ENCODE measurements at regions not wholly inside any gene's neighbourhood (a gene's known extent, or its start where the extent isn't known, plus 50 kb on each side); places are given as distances from the start of the nearest gene placed in this dataset.

DNA sequence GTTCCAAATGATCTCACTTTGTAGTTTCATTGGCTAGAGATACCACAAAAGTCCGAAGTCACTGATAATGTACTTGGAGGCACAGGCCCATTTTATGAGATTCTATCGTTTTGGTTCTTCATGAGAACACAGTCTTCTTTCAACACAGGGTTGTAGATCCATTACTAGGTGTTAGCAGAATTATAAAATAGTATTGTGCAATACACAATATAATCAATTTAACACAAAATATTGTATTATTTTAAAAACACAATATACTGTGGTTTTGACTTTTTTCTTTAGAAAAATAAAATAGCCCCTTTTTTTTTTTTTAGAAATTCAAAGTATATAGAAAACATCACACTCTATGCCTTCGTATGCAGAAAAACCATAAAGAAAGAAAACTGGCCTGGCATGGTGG lies 138.6 kb upstream of the TSC22D2 start:
- no peak for TF ChIP-seq RAD21 (conservative IDR thresholded peaks at IDR 0.05 in 1 of 2, IDR thresholded peaks at IDR 0.05 in 1 of 2)
- TF ChIP-seq ZFP36 (IDR thresholded peaks at IDR 0.05; ENCODE audit: borderline replicate concordance, partially characterized antibody), result no peak
- no peak for TF ChIP-seq ZSCAN20 (CRISPR knock-in tag; IDR thresholded peaks at IDR 0.05)
- TF ChIP-seq, protein P1, sequence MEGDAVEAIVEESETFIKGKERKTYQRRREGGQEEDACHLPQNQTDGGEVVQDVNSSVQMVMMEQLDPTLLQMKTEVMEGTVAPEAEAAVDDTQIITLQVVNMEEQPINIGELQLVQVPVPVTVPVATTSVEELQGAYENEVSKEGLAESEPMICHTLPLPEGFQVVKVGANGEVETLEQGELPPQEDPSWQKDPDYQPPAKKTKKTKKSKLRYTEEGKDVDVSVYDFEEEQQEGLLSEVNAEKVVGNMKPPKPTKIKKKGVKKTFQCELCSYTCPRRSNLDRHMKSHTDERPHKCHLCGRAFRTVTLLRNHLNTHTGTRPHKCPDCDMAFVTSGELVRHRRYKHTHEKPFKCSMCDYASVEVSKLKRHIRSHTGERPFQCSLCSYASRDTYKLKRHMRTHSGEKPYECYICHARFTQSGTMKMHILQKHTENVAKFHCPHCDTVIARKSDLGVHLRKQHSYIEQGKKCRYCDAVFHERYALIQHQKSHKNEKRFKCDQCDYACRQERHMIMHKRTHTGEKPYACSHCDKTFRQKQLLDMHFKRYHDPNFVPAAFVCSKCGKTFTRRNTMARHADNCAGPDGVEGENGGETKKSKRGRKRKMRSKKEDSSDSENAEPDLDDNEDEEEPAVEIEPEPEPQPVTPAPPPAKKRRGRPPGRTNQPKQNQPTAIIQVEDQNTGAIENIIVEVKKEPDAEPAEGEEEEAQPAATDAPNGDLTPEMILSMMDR (IDR thresholded peaks at IDR 0.05), result no peak

Data from A549 (cell line).